ENCODE measurements at regions not wholly inside any gene's neighbourhood (a gene's known extent, or its start where the extent isn't known, plus 50 kb on each side); places are given as distances from the start of the nearest gene placed in this dataset.

DNA sequence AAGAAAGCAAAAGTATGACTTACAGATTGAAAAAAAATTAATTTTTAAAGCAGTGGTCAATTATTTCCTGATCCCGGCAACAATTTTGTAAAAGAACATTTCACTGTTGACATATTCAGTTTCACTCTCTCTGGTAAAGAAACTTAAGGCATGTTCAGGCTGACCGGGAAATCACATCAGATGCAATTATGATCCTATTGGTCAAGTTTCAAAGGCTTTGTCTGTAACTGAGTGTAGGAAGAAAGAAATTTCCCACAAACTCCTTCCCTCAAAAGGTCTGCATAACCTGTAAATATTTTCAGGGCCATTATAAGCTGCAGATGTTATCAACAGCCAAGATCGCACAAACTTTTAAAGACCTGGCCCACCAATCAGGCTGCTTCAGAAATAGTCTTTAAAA is 205.4 kb upstream of the IGF1R start:
- peaks cover 1% of the 10 kb centered on the region for H3K9me3 ChIP-seq (ENCODE audit: low read length)
- no peaks in the 10 kb centered on the region for H3K27me3 ChIP-seq (ENCODE audit: insufficient read depth, low read length)
- H2AFZ ChIP-seq (ENCODE audit: low read depth, low read length), result no peak overlapping the region

DNA sequence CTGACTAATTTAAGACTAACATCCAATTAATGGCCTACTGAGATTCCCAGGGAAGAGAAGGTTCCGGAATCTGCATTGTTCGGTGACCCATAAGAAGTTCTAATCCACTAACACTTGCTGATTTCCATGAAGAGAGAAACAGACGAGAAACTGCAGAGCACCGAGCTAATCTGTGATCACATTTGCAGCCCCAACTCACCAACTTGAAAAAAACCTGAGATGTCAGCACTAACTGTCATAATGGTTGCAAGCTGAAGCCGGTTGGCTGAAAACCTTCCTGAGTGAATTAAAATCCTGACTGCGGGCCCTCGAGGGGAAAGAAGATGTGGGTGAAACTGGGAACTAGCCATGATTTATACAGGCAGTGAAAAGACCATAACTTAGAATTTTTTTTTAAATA is 204.8 kb upstream of the IGF1R start:
- H3K4me3 ChIP-seq (ENCODE audit: low read length), result no peak overlapping the region
- no peak overlapping the region for H2AFZ ChIP-seq (ENCODE audit: low read depth, low read length)
- no peaks in the 10 kb centered on the region for H3K27me3 ChIP-seq (ENCODE audit: insufficient read depth, low read length)
- no peaks in the 10 kb centered on the region for H3K36me3 ChIP-seq (ENCODE audit: insufficient read depth, low read length)
- peaks cover 1% of the 10 kb centered on the region for H3K9me3 ChIP-seq (ENCODE audit: low read length)
- H3K4me1 ChIP-seq (ENCODE audit: insufficient read depth, low read length), result peaks cover 3% of the 10 kb centered on the region

More for the DNA sequence above, 205.4 kb upstream of the IGF1R start:
- H3K4me1 ChIP-seq (ENCODE audit: insufficient read depth, low read length), result peaks cover 3% of the 10 kb centered on the region
- no peaks in the 10 kb centered on the region for H3K36me3 ChIP-seq (ENCODE audit: insufficient read depth, low read length)
- no peak overlapping the region for H3K4me3 ChIP-seq (ENCODE audit: low read length)

DNA sequence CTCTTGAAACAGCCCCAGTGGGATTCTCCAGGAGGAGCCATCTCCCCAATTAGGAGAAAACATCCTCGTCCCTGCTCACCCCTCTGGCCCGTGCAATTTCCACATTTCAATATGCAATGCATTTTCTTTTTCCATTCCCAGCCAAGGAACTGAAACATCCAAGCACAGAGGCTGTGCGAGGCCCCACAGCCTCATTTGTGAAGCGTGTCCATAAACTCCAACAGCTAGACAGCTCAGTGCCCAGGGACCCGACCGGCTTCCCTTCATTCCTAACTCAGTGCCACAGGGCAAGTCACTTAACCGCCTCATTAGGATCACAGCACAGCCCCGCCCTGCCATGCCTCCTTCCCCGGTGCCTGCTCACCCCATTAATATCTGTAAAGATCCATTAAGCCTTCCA is 204.2 kb upstream of the IGF1R start:
- peaks cover 1% of the 10 kb centered on the region for H3K9me3 ChIP-seq (ENCODE audit: low read length)
- H3K4me1 ChIP-seq (ENCODE audit: insufficient read depth, low read length), result peaks cover 3% of the 10 kb centered on the region
- no peak overlapping the region for H3K4me3 ChIP-seq (ENCODE audit: low read length)
- no peaks in the 10 kb centered on the region for H3K27me3 ChIP-seq (ENCODE audit: insufficient read depth, low read length)
- no peaks in the 10 kb centered on the region for H3K36me3 ChIP-seq (ENCODE audit: insufficient read depth, low read length)
- H2AFZ ChIP-seq (ENCODE audit: low read depth, low read length), result no peak overlapping the region

DNA sequence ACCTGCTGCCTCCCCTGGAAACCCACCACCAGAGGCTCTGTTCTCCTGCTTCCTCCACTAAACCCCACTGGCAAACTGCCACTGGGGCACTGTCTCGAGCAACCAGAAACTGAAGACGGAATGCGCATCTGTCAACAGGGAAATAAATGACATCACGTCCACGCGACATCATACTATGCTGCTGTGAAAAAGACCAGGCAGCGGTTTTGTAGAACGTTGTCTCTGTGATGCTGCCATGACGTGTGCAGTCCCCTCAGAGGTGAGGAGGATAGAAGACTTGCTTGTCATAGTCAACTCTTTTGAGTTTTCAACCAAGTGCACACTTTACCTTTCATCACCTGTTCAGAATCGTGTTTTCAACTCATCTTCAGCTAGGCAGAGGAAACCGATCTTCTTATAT is 203.0 kb upstream of the IGF1R start:
- no peaks in the 10 kb centered on the region for H3K27me3 ChIP-seq (ENCODE audit: insufficient read depth, low read length)
- no peak overlapping the region for H2AFZ ChIP-seq (ENCODE audit: low read depth, low read length)
- H3K36me3 ChIP-seq (ENCODE audit: insufficient read depth, low read length), result no peaks in the 10 kb centered on the region
- no peak overlapping the region for H3K4me3 ChIP-seq (ENCODE audit: low read length)
- peaks cover 3% of the 10 kb centered on the region for H3K4me1 ChIP-seq (ENCODE audit: insufficient read depth, low read length)
- peaks cover 1% of the 10 kb centered on the region for H3K9me3 ChIP-seq (ENCODE audit: low read length)

GRCh38 chr15:98446083-98446482 is 202.3 kb upstream of the IGF1R start:
- Histone ChIP-seq H3K36me3 (ENCODE audit: insufficient read depth, low read length) (no peaks in the 10 kb centered on the region), H3K4me1 (ENCODE audit: insufficient read depth, low read length) (peaks cover 3% of the 10 kb centered on the region), H3K4me3 (ENCODE audit: low read length) (no peak overlapping the region), H3K9me3 (ENCODE audit: low read length) (peaks cover 1% of the 10 kb centered on the region), H2AFZ (ENCODE audit: low read depth, low read length) (no peak overlapping the region), H3K27me3 (ENCODE audit: insufficient read depth, low read length) (no peaks in the 10 kb centered on the region)

DNA sequence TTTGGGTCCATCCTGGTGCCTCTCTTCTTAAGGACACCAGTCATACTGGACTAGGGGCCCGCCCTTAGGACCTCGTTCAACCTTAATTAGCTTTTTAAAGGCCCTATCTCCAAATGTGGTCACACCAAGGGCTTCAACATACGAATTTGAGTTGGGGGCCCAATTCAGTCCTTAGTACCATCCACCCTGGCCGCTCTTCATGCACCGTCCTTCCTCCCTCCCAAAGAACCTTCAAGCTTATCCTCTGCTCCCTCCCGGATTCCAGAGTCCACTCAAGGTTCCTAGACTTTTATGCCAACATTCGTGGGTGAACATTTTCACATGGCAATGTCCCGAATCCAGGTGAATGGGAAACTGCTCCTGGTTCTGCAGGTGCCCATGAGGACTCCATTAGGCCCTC is 201.3 kb upstream of the IGF1R start:
- H3K9me3 ChIP-seq (ENCODE audit: low read length), result peaks cover 1% of the 10 kb centered on the region
- H3K27me3 ChIP-seq (ENCODE audit: insufficient read depth, low read length), result no peaks in the 10 kb centered on the region
- peaks cover 3% of the 10 kb centered on the region for H3K4me1 ChIP-seq (ENCODE audit: insufficient read depth, low read length)
- no peaks in the 10 kb centered on the region for H3K36me3 ChIP-seq (ENCODE audit: insufficient read depth, low read length)
- H2AFZ ChIP-seq (ENCODE audit: low read depth, low read length), result no peak overlapping the region
- no peak overlapping the region for H3K4me3 ChIP-seq (ENCODE audit: low read length)

DNA sequence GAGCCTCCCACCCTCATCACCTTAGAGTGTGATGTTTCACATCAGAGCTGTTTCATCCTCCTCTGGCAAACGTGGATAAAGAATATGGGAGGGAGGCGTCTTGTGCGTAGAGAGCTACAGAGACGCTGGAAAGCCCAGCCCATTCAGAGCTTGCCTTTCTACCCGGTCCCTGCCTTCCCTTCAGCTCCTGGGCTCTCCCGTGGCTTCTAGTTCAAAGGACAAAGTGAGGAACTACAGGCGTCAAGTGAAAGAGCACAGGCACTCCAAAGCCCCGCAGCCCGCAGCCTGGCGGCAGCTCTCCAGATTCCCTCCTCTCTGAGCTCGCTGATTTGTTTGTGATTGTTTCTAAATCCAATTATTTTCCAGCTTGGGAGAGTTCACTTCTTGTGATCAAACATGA is 197.1 kb upstream of the IGF1R start:
- no peaks in the 10 kb centered on the region for H3K27me3 ChIP-seq (ENCODE audit: insufficient read depth, low read length)
- H3K4me1 ChIP-seq (ENCODE audit: insufficient read depth, low read length), result no peaks in the 10 kb centered on the region
- no peaks in the 10 kb centered on the region for H3K36me3 ChIP-seq (ENCODE audit: insufficient read depth, low read length)
- no peak overlapping the region for H3K4me3 ChIP-seq (ENCODE audit: low read length)
- H3K9me3 ChIP-seq (ENCODE audit: low read length), result peaks cover 1% of the 10 kb centered on the region
- no peak overlapping the region for H2AFZ ChIP-seq (ENCODE audit: low read depth, low read length)

DNA sequence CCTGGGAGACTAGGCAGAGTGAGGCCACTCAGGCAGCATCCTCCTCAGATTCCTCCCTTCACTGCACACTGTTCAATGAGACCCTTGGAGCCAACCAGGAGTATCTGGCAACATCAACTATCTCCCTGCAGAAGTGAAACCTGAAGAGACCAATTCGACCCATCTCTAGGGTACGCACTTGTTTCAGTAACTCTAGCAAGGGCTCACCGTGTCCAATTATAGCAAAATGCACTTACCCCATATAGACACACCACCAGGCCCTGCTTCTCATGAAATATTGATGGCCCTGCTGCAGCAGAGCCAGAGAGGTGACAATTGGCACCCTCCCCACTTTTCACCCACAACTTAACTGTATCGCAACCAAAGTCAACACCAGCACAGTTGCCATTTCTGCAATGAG is 196.1 kb upstream of the IGF1R start:
- H3K36me3 ChIP-seq (ENCODE audit: insufficient read depth, low read length), result no peaks in the 10 kb centered on the region
- no peaks in the 10 kb centered on the region for H3K27me3 ChIP-seq (ENCODE audit: insufficient read depth, low read length)
- H3K4me3 ChIP-seq (ENCODE audit: low read length), result no peak overlapping the region
- H2AFZ ChIP-seq (ENCODE audit: low read depth, low read length), result no peak overlapping the region
- no peaks in the 10 kb centered on the region for H3K4me1 ChIP-seq (ENCODE audit: insufficient read depth, low read length)
- H3K9me3 ChIP-seq (ENCODE audit: low read length), result no peaks in the 10 kb centered on the region

- Histone ChIP-seq H3K27me3 (ENCODE audit: insufficient read depth, low read length) (no peaks in the 10 kb centered on the region), H3K9me3 (ENCODE audit: low read length) (no peaks in the 10 kb centered on the region), H2AFZ (ENCODE audit: low read depth, low read length) (no peak overlapping the region), H3K4me3 (ENCODE audit: low read length) (no peak overlapping the region), H3K36me3 (ENCODE audit: insufficient read depth, low read length) (no peaks in the 10 kb centered on the region), H3K4me1 (ENCODE audit: insufficient read depth, low read length) (no peaks in the 10 kb centered on the region)
These were observed 192.4 kb upstream of the IGF1R start for GRCh38 chr15:98455904-98456303.

- H3K36me3 ChIP-seq (ENCODE audit: insufficient read depth, low read length), result no peaks in the 10 kb centered on the region
These were observed 171.8 kb upstream of the IGF1R start for GRCh38 chr15:98476559-98476958.

DNA sequence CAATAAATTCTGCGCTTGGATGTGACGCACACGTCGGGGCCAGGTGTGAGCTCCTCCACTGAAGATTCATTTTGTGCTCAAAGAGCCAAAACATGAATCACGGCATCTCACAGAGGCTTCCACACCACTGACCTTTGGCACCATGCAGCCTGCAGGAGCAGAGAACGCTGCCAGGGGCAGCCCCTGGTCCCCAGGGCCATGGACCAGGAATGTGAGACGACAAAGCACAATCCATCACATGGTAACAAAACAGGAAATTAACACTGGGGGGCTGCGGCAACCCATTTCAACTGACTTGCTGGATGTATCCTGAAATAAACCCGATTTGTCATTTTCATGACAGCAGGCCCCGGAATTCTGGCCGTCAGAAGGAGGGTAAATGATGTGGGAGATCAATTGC is 167.5 kb upstream of the IGF1R start:
- no peaks in the 10 kb centered on the region for H3K9me3 ChIP-seq (ENCODE audit: low read length)
- no peaks in the 10 kb centered on the region for H3K27me3 ChIP-seq (ENCODE audit: insufficient read depth, low read length)
- no peak overlapping the region for H3K4me3 ChIP-seq (ENCODE audit: low read length)
- H2AFZ ChIP-seq (ENCODE audit: low read depth, low read length), result no peak overlapping the region
- H3K4me1 ChIP-seq (ENCODE audit: insufficient read depth, low read length), result peaks cover 7% of the 10 kb centered on the region
- H3K36me3 ChIP-seq (ENCODE audit: insufficient read depth, low read length), result no peaks in the 10 kb centered on the region

More at GRCh38 chr15:98476559-98476958, 171.8 kb upstream of the IGF1R start:
- Histone ChIP-seq H2AFZ (ENCODE audit: low read depth, low read length) (no peak overlapping the region), H3K27me3 (ENCODE audit: insufficient read depth, low read length) (no peaks in the 10 kb centered on the region), H3K9me3 (ENCODE audit: low read length) (no peaks in the 10 kb centered on the region), H3K4me1 (ENCODE audit: insufficient read depth, low read length) (peaks cover 7% of the 10 kb centered on the region), H3K4me3 (ENCODE audit: low read length) (no peak overlapping the region)

- Histone ChIP-seq H3K36me3 (ENCODE audit: insufficient read depth, low read length) (no peaks in the 10 kb centered on the region), H3K4me1 (ENCODE audit: insufficient read depth, low read length) (peaks cover 7% of the 10 kb centered on the region), H3K9me3 (ENCODE audit: low read length) (no peaks in the 10 kb centered on the region), H3K4me3 (ENCODE audit: low read length) (no peak overlapping the region), H2AFZ (ENCODE audit: low read depth, low read length) (no peak overlapping the region), H3K27me3 (ENCODE audit: insufficient read depth, low read length) (no peaks in the 10 kb centered on the region)
These were observed 164.7 kb upstream of the IGF1R start for GRCh38 chr15:98483575-98484130.

GRCh38 chr15:98484914-98485313 is 163.4 kb upstream of the IGF1R start:
- Histone ChIP-seq H2AFZ (ENCODE audit: low read depth, low read length) (no peak overlapping the region), H3K4me1 (ENCODE audit: insufficient read depth, low read length) (peaks cover 7% of the 10 kb centered on the region), H3K27me3 (ENCODE audit: insufficient read depth, low read length) (no peaks in the 10 kb centered on the region), H3K36me3 (ENCODE audit: insufficient read depth, low read length) (no peaks in the 10 kb centered on the region), H3K4me3 (ENCODE audit: low read length) (no peak overlapping the region), H3K9me3 (ENCODE audit: low read length) (no peaks in the 10 kb centered on the region)

GRCh38 chr15:98485451-98485850 is 162.9 kb upstream of the IGF1R start:
- no peak overlapping the region for H2AFZ ChIP-seq (ENCODE audit: low read depth, low read length)
- H3K9me3 ChIP-seq (ENCODE audit: low read length), result no peaks in the 10 kb centered on the region
- H3K27me3 ChIP-seq (ENCODE audit: insufficient read depth, low read length), result no peaks in the 10 kb centered on the region
- H3K4me3 ChIP-seq (ENCODE audit: low read length), result no peak overlapping the region
- H3K36me3 ChIP-seq (ENCODE audit: insufficient read depth, low read length), result no peaks in the 10 kb centered on the region
- H3K4me1 ChIP-seq (ENCODE audit: insufficient read depth, low read length), result peaks cover 7% of the 10 kb centered on the region
